OCI-LY3 (cell line): ENCODE measurements at regions not wholly inside any gene's neighbourhood (a gene's known extent, or its start where the extent isn't known, plus 50 kb on each side); places are given as distances from the start of the nearest gene placed in this dataset.

Source experiments
- EZH2phosphoT487 ChIP-seq: fragments of 200-600 bp; shearing (Covaris generic); IDR thresholded peaks from 2 replicates; pipeline ENCODE4 v1.6.1; 2018; ENCODE audit warnings: antibody characterized with exemption, mixed run types, low read depth
- TF ChIP-seq, protein P1 (sequence below): fragments of 200-600, 300-600 bp; sonication (generic); IDR thresholded peaks from 2 replicates; pipeline ENCODE4 v1.5.1; 2014; ENCODE audit warnings: antibody characterized with exemption, low read length, low read depth

DNA sequence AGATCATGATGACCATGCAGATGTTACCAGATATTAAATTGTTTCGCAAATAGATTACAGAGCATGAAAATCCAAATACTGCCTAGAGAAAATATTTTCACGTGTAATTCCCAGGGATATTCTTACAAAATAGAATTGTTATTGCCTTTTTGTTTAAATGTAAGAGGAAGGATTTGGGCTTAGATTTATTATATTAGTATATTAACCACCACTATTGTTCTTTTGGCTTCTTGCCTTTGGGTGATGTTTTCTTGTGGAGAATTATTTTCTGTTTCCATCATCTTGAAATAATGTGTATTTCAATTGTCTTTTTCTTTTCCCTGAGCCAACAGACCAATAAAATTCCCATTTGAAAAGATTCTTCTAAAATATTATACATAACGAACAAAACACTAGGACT, 109.7 kb upstream of the NUDT7 start:
- TF ChIP-seq, protein P1, sequence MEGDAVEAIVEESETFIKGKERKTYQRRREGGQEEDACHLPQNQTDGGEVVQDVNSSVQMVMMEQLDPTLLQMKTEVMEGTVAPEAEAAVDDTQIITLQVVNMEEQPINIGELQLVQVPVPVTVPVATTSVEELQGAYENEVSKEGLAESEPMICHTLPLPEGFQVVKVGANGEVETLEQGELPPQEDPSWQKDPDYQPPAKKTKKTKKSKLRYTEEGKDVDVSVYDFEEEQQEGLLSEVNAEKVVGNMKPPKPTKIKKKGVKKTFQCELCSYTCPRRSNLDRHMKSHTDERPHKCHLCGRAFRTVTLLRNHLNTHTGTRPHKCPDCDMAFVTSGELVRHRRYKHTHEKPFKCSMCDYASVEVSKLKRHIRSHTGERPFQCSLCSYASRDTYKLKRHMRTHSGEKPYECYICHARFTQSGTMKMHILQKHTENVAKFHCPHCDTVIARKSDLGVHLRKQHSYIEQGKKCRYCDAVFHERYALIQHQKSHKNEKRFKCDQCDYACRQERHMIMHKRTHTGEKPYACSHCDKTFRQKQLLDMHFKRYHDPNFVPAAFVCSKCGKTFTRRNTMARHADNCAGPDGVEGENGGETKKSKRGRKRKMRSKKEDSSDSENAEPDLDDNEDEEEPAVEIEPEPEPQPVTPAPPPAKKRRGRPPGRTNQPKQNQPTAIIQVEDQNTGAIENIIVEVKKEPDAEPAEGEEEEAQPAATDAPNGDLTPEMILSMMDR = no peak
- TF ChIP-seq EZH2phosphoT487 = no peak
